GM23248 (cell line): ENCODE measurements at regions not wholly inside any gene's neighbourhood (a gene's known extent, or its start where the extent isn't known, plus 50 kb on each side); places are given as distances from the start of the nearest gene placed in this dataset.

Source experiments
- EZH2 ChIP-seq: fragments of 200-600 bp; sonication (generic); IDR thresholded peaks from 2 replicates; pipeline ENCODE4 v1.6.1; 2018; ENCODE audit warnings: antibody characterized with exemption, mild to moderate bottlenecking; ENCODE audit not compliant: insufficient read depth, poor library complexity, severe bottlenecking
- EZH2phosphoT487 ChIP-seq: fragments of 200-600 bp; sonication (generic); IDR thresholded peaks from 2 replicates; pipeline ENCODE4 v1.6.1; 2018; ENCODE audit warnings: antibody characterized with exemption, moderate library complexity, mild to moderate bottlenecking, low read depth; ENCODE audit not compliant: insufficient read depth

- TF ChIP-seq EZH2phosphoT487 (no peak), EZH2 (no peak)
Observed at GRCh38 chr10:61850376-61850775, 51.1 kb upstream of the ARID5B start.
